Thyroid gland (tissue), 4 donors: ENCODE measurements at regions not wholly inside any gene's neighbourhood (a gene's known extent, or its start where the extent isn't known, plus 50 kb on each side); places are given as distances from the start of the nearest gene placed in this dataset.

ENCODE experiments used
- CTCF ChIP-seq, 6 experiments: fragments of 200-600 bp in 3 of 6; fragments of 450-650 bp in 3 of 6; sonication (generic) in 3 of 6; IDR thresholded peaks; one replicate each; pipeline ENCODE4 v1.5.1; 2016 to 2019; ENCODE audit warnings: antibody characterized with exemption in 6 of 6, mild to moderate bottlenecking in 2 of 6, inconsistent platforms in 1 of 6, moderate library complexity in 1 of 6
- POLR2A ChIP-seq, 2 donors: fragments of 450-650 bp; IDR thresholded peaks; one replicate each; pipeline ENCODE4 v1.6.1; 2017; ENCODE audit warnings: antibody characterized with exemption in 2 of 2, mild to moderate bottlenecking in 2 of 2, moderate library complexity in 1 of 2

- TF ChIP-seq CTCF (IDR thresholded peaks at IDR 0.05) (no peak), POLR2A (IDR thresholded peaks at IDR 0.05) (no peak)
These were observed 284.1 kb downstream of the C16orf95 start for GRCh38 chr16:87033021-87033471.
